Thoracic aorta (tissue), 2 donors: ENCODE measurements at regions not wholly inside any gene's neighbourhood (a gene's known extent, or its start where the extent isn't known, plus 50 kb on each side); places are given as distances from the start of the nearest gene placed in this dataset.

Experiments used
- ATAC-seq: fragments of 150-250 bp; one replicate; pipeline ENCODE4 v1.8.0; 2017; ENCODE audit warnings: low read depth; ENCODE audit not compliant: insufficient number of reproducible peaks, low FRiP score
- DNase-seq: peaks from one replicate; pipeline ENCODE4 v3.0.0-alpha.2; 2020; ENCODE audit warnings: low spot score
- H3K27ac ChIP-seq, 2 donors: fragments of 200-600 bp; sonication (generic); 1 replicate in 1 of 2; 2 replicates in 1 of 2; pipeline ENCODE4 v1.5.1; 2016; ENCODE audit warnings: mild to moderate bottlenecking in 2 of 2, moderate library complexity in 2 of 2
- H3K27me3 ChIP-seq: fragments of 200-600 bp; sonication (generic); replicated peaks from 2 replicates; pipeline ENCODE4 v1.6.0; 2016; ENCODE audit warnings: mild to moderate bottlenecking; ENCODE audit not compliant: insufficient read depth
- H3K36me3 ChIP-seq: fragments of 200-600 bp; sonication (generic); one replicate; pipeline ENCODE4 v1.5.1; 2016
- H3K4me1 ChIP-seq, 2 donors: fragments of 200-600 bp; sonication (generic); 1 replicate in 1 of 2; 2 replicates in 1 of 2; pipeline versions ENCODE4 v1.5.1 to v1.6.0; 2016; ENCODE audit warnings: low read depth in 2 of 2, mild to moderate bottlenecking in 1 of 2; ENCODE audit not compliant: control insufficient read depth in 1 of 2
- H3K4me3 ChIP-seq: fragments of 200-600 bp; sonication (generic); 2 replicates; pipeline ENCODE4 v1.5.1; 2016; ENCODE audit warnings: mild to moderate bottlenecking
- H3K9me3 ChIP-seq: fragments of 200-600 bp; sonication (generic); 2 replicates; pipeline ENCODE4 v1.5.1; 2016
- TF ChIP-seq, protein P1 (sequence below): fragments of 200-600 bp; sonication (generic); IDR thresholded peaks from one replicate; pipeline ENCODE4 v1.5.1; 2019; ENCODE audit warnings: antibody characterized with exemption

DNA sequence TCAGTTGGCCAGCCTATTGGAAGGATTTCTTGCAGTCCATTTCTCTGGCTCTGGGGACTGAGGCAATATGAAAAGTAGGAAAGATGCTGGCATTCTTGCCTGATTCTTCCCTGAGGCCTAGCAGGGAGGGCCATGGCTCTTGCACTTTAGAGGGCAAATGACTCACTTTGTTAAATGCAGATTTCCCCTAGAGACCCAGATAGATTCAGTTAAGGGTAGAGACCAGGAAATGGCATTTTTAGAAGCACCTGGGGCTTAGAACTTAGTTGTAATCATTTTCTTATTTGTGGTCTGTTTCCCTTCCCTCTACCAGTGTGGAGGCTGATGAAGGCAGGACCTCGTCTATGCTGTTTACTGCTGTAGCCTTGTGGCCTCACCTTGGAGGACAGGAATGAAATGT lies 112.8 kb upstream of the NR3C1 start:
- Histone ChIP-seq H3K9me3 (no peaks in the 10 kb centered on the region), H3K27ac (no peak overlapping the region), H3K4me1 (peaks cover 0 to 21% of the 10 kb centered on the region in 2 donors), H3K4me3 (no peak overlapping the region), H3K27me3 (no peaks in the 10 kb centered on the region), H3K36me3 (no peaks in the 10 kb centered on the region)
- TF ChIP-seq, protein P1, sequence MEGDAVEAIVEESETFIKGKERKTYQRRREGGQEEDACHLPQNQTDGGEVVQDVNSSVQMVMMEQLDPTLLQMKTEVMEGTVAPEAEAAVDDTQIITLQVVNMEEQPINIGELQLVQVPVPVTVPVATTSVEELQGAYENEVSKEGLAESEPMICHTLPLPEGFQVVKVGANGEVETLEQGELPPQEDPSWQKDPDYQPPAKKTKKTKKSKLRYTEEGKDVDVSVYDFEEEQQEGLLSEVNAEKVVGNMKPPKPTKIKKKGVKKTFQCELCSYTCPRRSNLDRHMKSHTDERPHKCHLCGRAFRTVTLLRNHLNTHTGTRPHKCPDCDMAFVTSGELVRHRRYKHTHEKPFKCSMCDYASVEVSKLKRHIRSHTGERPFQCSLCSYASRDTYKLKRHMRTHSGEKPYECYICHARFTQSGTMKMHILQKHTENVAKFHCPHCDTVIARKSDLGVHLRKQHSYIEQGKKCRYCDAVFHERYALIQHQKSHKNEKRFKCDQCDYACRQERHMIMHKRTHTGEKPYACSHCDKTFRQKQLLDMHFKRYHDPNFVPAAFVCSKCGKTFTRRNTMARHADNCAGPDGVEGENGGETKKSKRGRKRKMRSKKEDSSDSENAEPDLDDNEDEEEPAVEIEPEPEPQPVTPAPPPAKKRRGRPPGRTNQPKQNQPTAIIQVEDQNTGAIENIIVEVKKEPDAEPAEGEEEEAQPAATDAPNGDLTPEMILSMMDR: no peak
- ATAC-seq (no peak), DNase-seq (no peak)

DNA sequence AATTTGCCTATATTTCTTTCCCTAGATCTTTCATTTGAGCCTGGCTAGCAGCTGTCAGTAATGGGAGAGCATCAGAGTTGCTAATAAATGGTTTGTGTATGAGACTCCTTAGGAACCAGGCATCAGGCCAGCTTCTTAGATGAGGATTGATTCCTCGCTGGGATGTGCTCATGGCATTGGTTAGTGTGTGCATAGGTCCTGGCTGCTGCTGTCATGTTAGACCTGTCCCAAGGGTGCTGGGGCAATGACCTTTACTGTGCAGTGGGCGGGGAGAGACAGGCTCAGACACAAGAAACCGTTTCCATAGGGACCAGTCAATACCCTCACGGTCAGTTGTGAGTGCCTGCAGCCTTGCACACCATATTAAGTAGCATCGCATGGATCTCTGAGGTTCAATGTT lies 112.3 kb upstream of the NR3C1 start:
- Histone ChIP-seq H3K27me3 (no peaks in the 10 kb centered on the region), H3K9me3 (no peaks in the 10 kb centered on the region), H3K4me3 (no peak overlapping the region), H3K36me3 (no peaks in the 10 kb centered on the region), H3K4me1 (peaks cover 0 to 21% of the 10 kb centered on the region in 2 donors), H3K27ac (no peak overlapping the region)
- ATAC-seq: no peak
- no peak for DNase-seq
- TF ChIP-seq, protein P1: no peak

DNA sequence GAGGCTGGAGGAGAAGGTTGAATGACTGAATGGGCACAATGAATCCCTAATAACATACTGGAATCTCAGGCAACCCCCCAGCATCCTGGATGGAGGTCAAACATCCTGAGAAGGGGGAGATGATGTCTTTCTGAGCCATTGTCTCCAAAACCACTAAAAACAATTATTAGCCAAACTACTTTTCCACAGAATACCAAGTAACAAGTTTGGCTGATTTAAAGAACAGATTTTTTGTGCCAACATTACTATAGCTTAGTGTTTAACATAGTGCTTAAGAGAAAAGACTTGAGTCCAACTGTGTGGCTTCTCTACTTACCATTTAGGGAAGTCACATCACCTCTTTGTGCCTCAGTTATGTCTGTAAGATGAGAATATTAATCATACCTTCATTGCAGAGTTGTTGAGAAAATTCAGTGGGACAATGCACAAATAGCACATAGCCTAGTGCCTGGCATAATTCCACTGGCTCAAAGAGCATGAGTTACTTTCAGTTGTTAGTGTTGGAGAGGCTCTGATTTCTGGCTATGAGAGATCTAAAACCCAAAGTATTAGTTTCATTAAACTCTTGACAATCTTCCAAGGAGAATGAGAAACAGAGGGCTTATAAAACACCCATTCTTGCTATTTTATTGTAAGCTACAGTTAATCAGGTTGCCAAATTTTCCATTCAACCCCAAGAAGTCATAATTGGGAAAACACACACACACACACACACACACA lies 111.3 kb upstream of the NR3C1 start:
- no peak overlapping the region for H3K27ac ChIP-seq
- no peak overlapping the region for H3K4me3 ChIP-seq
- peaks cover 0 to 21% of the 10 kb centered on the region in 2 donors for H3K4me1 ChIP-seq
- DNase-seq (peak; percentile 14), ATAC-seq (no peak)
- H3K36me3 ChIP-seq: no peaks in the 10 kb centered on the region
- H3K27me3 ChIP-seq: no peaks in the 10 kb centered on the region
- TF ChIP-seq, protein P1: no peak
- no peaks in the 10 kb centered on the region for H3K9me3 ChIP-seq

DNA sequence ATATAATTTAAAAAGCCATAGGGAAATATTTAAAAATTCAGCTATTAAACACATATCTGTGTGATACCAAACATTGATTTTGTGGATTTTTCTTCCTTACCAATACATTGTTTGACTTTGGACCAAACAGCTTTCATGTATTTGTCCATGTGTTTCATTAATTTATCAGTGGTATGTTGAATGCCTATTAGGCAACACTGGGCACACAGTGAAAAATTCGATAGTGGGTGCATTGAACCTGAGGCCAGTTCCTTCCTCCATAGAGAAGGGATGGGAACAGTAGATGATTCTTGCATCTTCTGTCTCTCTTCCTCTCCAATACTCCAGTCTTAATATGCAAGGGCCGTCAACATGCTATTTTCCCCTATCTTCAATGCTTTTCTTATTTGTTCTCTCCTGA lies 110.2 kb upstream of the NR3C1 start:
- no peaks in the 10 kb centered on the region for H3K27me3 ChIP-seq
- ATAC-seq: no peak
- no peak overlapping the region for H3K4me3 ChIP-seq
- TF ChIP-seq, protein P1: no peak
- H3K9me3 ChIP-seq: no peaks in the 10 kb centered on the region
- H3K27ac ChIP-seq: no peak overlapping the region
- H3K36me3 ChIP-seq: no peaks in the 10 kb centered on the region
- DNase-seq: no peak
- peaks cover 0 to 21% of the 10 kb centered on the region in 2 donors for H3K4me1 ChIP-seq

DNA sequence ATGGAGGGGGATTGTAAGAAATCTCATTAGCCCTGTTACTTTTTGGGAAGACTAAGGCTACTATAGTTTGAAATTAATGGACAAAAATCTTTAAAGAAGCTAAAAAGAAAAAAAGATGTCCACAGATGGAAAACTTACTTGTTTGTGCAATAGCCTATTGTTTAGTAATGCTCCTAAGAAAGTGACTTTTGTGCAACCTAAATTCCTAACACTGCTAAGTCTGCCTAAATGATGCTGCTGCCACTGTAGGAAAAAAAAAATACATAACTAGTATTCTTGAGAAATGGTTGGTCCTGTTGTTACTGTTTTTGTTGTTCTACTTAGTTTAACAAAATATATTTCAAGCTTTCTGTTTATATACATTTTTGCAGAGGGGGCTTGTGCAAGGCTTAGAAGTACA lies 108.2 kb upstream of the NR3C1 start:
- ATAC-seq (no peak), DNase-seq (no peak)
- no peak overlapping the region for H3K4me3 ChIP-seq
- H3K36me3 ChIP-seq: no peaks in the 10 kb centered on the region
- H3K4me1 ChIP-seq: peaks cover 2 to 30% of the 10 kb centered on the region in 2 donors
- TF ChIP-seq, protein P1: no peak
- no peaks in the 10 kb centered on the region for H3K9me3 ChIP-seq
- H3K27ac ChIP-seq: no peak overlapping the region
- H3K27me3 ChIP-seq: no peaks in the 10 kb centered on the region
